Psoas muscle (tissue), 7 donors: ENCODE measurements at regions not wholly inside any gene's neighbourhood (a gene's known extent, or its start where the extent isn't known, plus 50 kb on each side); places are given as distances from the start of the nearest gene placed in this dataset.

Source experiments
- ATAC-seq, 4 donors: fragments of 200-7000 bp; cut with Tn5 transposase; one replicate each; pipeline ENCODE4 v1.9.1; 2020; ENCODE audit warnings: moderate library complexity in 3 of 4, mild to moderate bottlenecking in 2 of 4
- DNase-seq, 2 donors: peaks; one replicate each; pipeline ENCODE4 v3.0.0-alpha.2; 2020
- H3K27ac ChIP-seq: fragments of 200-600 bp; one replicate; pipeline ENCODE4 v1.8.0; 2022
- H3K27me3 ChIP-seq, 3 donors: fragments of 200-600 bp in 1 of 3; one replicate each; pipeline versions ENCODE4 v1.6.1 to v1.8.0; 2013 to 2022; ENCODE audit warnings: low read length in 2 of 3, mild to moderate bottlenecking in 2 of 3, moderate library complexity in 1 of 3; ENCODE audit not compliant: insufficient read depth in 3 of 3
- H3K36me3 ChIP-seq, 2 donors: fragments of 200-600 bp in 1 of 2; one replicate each; pipeline versions ENCODE4 v1.6.1 to v1.8.0; 2013 to 2022; ENCODE audit warnings: low read depth in 1 of 2, mild to moderate bottlenecking in 1 of 2, moderate library complexity in 1 of 2; ENCODE audit not compliant: insufficient read depth in 1 of 2
- H3K4me1 ChIP-seq: fragments of 200-600 bp; one replicate; pipeline ENCODE4 v1.8.0; 2022
- H3K4me3 ChIP-seq: fragments of 200-600 bp; one replicate; pipeline ENCODE4 v1.8.0; 2022; ENCODE audit warnings: mild to moderate bottlenecking
- H3K9me3 ChIP-seq: fragments of 200-600 bp; one replicate; pipeline ENCODE4 v1.8.0; 2022
- CTCF ChIP-seq: fragments of 200-600 bp; IDR thresholded peaks from one replicate; pipeline ENCODE4 v1.8.0; 2022; ENCODE audit warnings: antibody characterized with exemption
- WGBS, 3 donors: extraction: QIAGEN DNeasy Blood & Tissue Kit; methylation state at CpG; one replicate each; pipeline versions ENCODE4 v1.1.6 to v1.1.7; 2013; 5-methylcytosine and 5-hydroxymethylcytosine counted together
- intact Hi-C, 2 donors: fragments of 100-400 bp; cut with DNase I; formaldehyde crosslinking; loops; one replicate each; pipeline versions ENCODE4 v1.11.0 to v1.14.2; 2022
- donor health status: healthy with polysubstance abuse.
- donor health status: DM: no; HTN: no; CAD: no; lungs with moderate emphysema.
- donor health status: Bipolar disorder and iron deficiency.
- donor health status: healthy.
- donor health status: DM: yes; HTN: yes; CAD: no.
- donor health status: DM: no; HTN: no; CAD: no.
- donor health status: DM: yes; HTN: yes; CAD: no.

- Histone ChIP-seq H3K9me3 (no peaks in the 10 kb centered on the region), H3K36me3 (no peaks in the 10 kb centered on the region), H3K27me3 (no peaks in the 10 kb centered on the region), H3K27ac (no peak overlapping the region), H3K4me1 (no peaks in the 10 kb centered on the region), H3K4me3 (no peak overlapping the region)
- intact Hi-C loops, result no loop called here
- DNase-seq, result no peak
- ATAC-seq, result no peak
- WGBS, 3 donors, result 81 to 83% (median 81%) methylated on average over 6 of the region's 6 CpGs
- no peak for TF ChIP-seq CTCF
Measured at GRCh38 chr10:43929122-43929521, 280.4 kb upstream of the ZNF32 start.

- no peak for TF ChIP-seq CTCF
- Histone ChIP-seq H3K36me3 (no peaks in the 10 kb centered on the region), H3K27ac (no peak overlapping the region), H3K4me1 (no peaks in the 10 kb centered on the region), H3K27me3 (no peaks in the 10 kb centered on the region), H3K9me3 (no peaks in the 10 kb centered on the region), H3K4me3 (no peak overlapping the region)
- DNase-seq, result no peak
- intact Hi-C loops, result no loop called here
- no peak for ATAC-seq
- 70 to 74% (median 72%) methylated on average over 7 of the region's 7 CpGs for WGBS, 3 donors
Measured at GRCh38 chr10:43928425-43928968, 279.8 kb upstream of the ZNF32 start.

- ATAC-seq, result no peak
- intact Hi-C loops, result no loop called here
Measured at GRCh38 chr10:43926875-43927406, 278.3 kb upstream of the ZNF32 start.

GRCh38 chr10:43926371-43926770 lies 277.7 kb upstream of the ZNF32 start:
- Histone ChIP-seq H3K4me3 (no peak overlapping the region), H3K9me3 (no peaks in the 10 kb centered on the region), H3K27me3 (no peaks in the 10 kb centered on the region), H3K4me1 (no peaks in the 10 kb centered on the region), H3K36me3 (no peaks in the 10 kb centered on the region), H3K27ac (no peak overlapping the region)
- intact Hi-C loops, result no loop called here
- ATAC-seq, result no peak
- DNase-seq, result no peak
- 67 to 81% (median 76%) methylated on average over 5 of the region's 5 CpGs for WGBS, 3 donors
- TF ChIP-seq CTCF, result no peak

More at GRCh38 chr10:43926875-43927406, 278.3 kb upstream of the ZNF32 start:
- 77 to 92% (median 79%) methylated on average over 7 of the region's 7 CpGs for WGBS, 3 donors
- DNase-seq, result no peak
- no peaks in the 10 kb centered on the region for H3K4me1 ChIP-seq
- H3K27ac ChIP-seq, result no peak overlapping the region
- no peaks in the 10 kb centered on the region for H3K9me3 ChIP-seq
- no peaks in the 10 kb centered on the region for H3K36me3 ChIP-seq
- no peak overlapping the region for H3K4me3 ChIP-seq
- H3K27me3 ChIP-seq, result no peaks in the 10 kb centered on the region
- TF ChIP-seq CTCF, result no peak

- ATAC-seq (no peak), DNase-seq (no peak)
- no peaks in the 10 kb centered on the region for H3K27me3 ChIP-seq
- no peak overlapping the region for H3K27ac ChIP-seq
- H3K4me3 ChIP-seq, result no peak overlapping the region
- no peak for TF ChIP-seq CTCF
- no peaks in the 10 kb centered on the region for H3K4me1 ChIP-seq
- H3K36me3 ChIP-seq, result no peaks in the 10 kb centered on the region
- 82 to 86% (median 86%) methylated on average over 7 of the region's 7 CpGs for WGBS, 3 donors
- intact Hi-C loops, result no loop called here
- H3K9me3 ChIP-seq, result no peaks in the 10 kb centered on the region
Measured at GRCh38 chr10:43925793-43926192, 277.1 kb upstream of the ZNF32 start.
